Neural cell (in vitro differentiated cells): ENCODE measurements at regions not wholly inside any gene's neighbourhood (a gene's known extent, or its start where the extent isn't known, plus 50 kb on each side); places are given as distances from the start of the nearest gene placed in this dataset.

Source experiments
- H2AFZ ChIP-seq: fragments of 200-600, 300-800 bp; sonication (generic), shearing (Covaris generic); 2 replicates; pipeline ENCODE4 v1.6.0; 2014; ENCODE audit warnings: low read depth, mild to moderate bottlenecking, antibody characterized with exemption, low read length, moderate library complexity
- H3F3A ChIP-seq: fragments of 200-600 bp; shearing (Covaris generic); 2 replicates; pipeline ENCODE4 v1.6.1; 2016; ENCODE audit warnings: mild to moderate bottlenecking, moderate library complexity, mixed read lengths, antibody characterized with exemption, low read length; ENCODE audit not compliant: insufficient read depth, poor library complexity, severe bottlenecking
- H3K27ac ChIP-seq: fragments of 200-600, 300-800 bp; sonication (generic), shearing (Covaris generic); 2 replicates; pipeline ENCODE4 v1.5.1; 2014; ENCODE audit warnings: mild to moderate bottlenecking, low read length, moderate library complexity
- H3K27me3 ChIP-seq: fragments of 300-800, 200-600 bp; sonication (generic), shearing (Covaris generic); 2 replicates; pipeline ENCODE4 v1.6.0; 2014; ENCODE audit warnings: mild to moderate bottlenecking, low read depth, low read length, moderate library complexity; ENCODE audit not compliant: insufficient read depth
- H3K36me3 ChIP-seq: fragments of 300-800, 200-600 bp; sonication (generic), shearing (Covaris generic); 2 replicates; pipeline ENCODE4 v1.5.1; 2014; ENCODE audit warnings: mild to moderate bottlenecking, antibody characterized with exemption, low read length, moderate library complexity; ENCODE audit not compliant: insufficient read depth
- H3K4me2 ChIP-seq: fragments of 300-800, 200-600 bp; sonication (generic), shearing (Covaris generic); 2 replicates; pipeline ENCODE4 v1.6.0; 2014; ENCODE audit warnings: mild to moderate bottlenecking, low read length
- H3K4me3 ChIP-seq: fragments of 300-800, 200-600 bp; sonication (generic), shearing (Covaris generic); 2 replicates; pipeline ENCODE4 v1.5.1; 2014; ENCODE audit warnings: mild to moderate bottlenecking, low read length, moderate library complexity
- H3K79me2 ChIP-seq: fragments of 200-600 bp; shearing (Covaris generic); replicated peaks from 2 replicates; pipeline ENCODE4 v1.6.0; 2014; ENCODE audit warnings: mild to moderate bottlenecking, low read length, moderate library complexity; ENCODE audit not compliant: insufficient read depth
- H3K9ac ChIP-seq: fragments of 300-800, 200-600 bp; sonication (generic), shearing (Covaris generic); 2 replicates; pipeline ENCODE4 v1.6.1; 2016; ENCODE audit warnings: mild to moderate bottlenecking, low read length, mixed read lengths
- H3K9me2 ChIP-seq: fragments of 200-600 bp; shearing (Covaris generic); 2 replicates; pipeline ENCODE4 v1.6.1; 2016; ENCODE audit warnings: mild to moderate bottlenecking, low read length, mixed read lengths; ENCODE audit not compliant: insufficient read depth
- H3K9me3 ChIP-seq: fragments of 200-600, 300-800 bp; sonication (generic), shearing (Covaris generic); 2 replicates; pipeline ENCODE4 v1.6.1; 2016; ENCODE audit warnings: mild to moderate bottlenecking, mixed run types, low read length, moderate library complexity, mixed read lengths
- H4K20me1 ChIP-seq: fragments of 200-600 bp; shearing (Covaris generic); 2 replicates; pipeline ENCODE4 v1.6.1; 2016; ENCODE audit warnings: mild to moderate bottlenecking, mixed run types; ENCODE audit not compliant: insufficient read depth
- EP300 ChIP-seq: fragments of 450-650 bp; conservative IDR thresholded peaks from 2 replicates; pipeline ENCODE4 v1.6.1; 2014; ENCODE audit warnings: antibody characterized with exemption, mild to moderate bottlenecking, moderate library complexity; ENCODE audit not compliant: poor library complexity, severe bottlenecking
- EZH2 ChIP-seq: fragments of 200-600, 300-800 bp; shearing (Covaris generic), sonication (generic); IDR thresholded peaks from 2 replicates; pipeline ENCODE4 v1.6.1; 2014; ENCODE audit warnings: antibody characterized with exemption, low read length, borderline replicate concordance, mild to moderate bottlenecking; ENCODE audit not compliant: insufficient read depth, poor library complexity, severe bottlenecking
- MXI1 ChIP-seq: fragments of 450-650 bp; conservative IDR thresholded peaks from 2 replicates; pipeline ENCODE4 v1.6.1; 2014; ENCODE audit warnings: antibody characterized with exemption, mild to moderate bottlenecking; ENCODE audit not compliant: poor library complexity, severe bottlenecking
- POLR2AphosphoS5 ChIP-seq: IDR thresholded peaks from 2 replicates; pipeline ENCODE4 v1.6.1; 2012
- RAD21 ChIP-seq: fragments of 450-650 bp; conservative IDR thresholded peaks from 2 replicates; pipeline ENCODE4 v1.6.1; 2014; ENCODE audit warnings: antibody characterized with exemption, mild to moderate bottlenecking, moderate library complexity
- SMC3 ChIP-seq: fragments of 450-650 bp; conservative IDR thresholded peaks from 2 replicates; pipeline ENCODE4 v1.6.1; 2014; ENCODE audit warnings: antibody characterized with exemption, mild to moderate bottlenecking, moderate library complexity; ENCODE audit not compliant: poor library complexity
- TAF1 ChIP-seq: IDR thresholded peaks from 2 replicates; pipeline ENCODE4 v1.6.1; 2012; ENCODE audit warnings: low read depth
- TF ChIP-seq, protein P1 (sequence below): fragments of 450-650 bp; IDR thresholded peaks from 2 replicates; pipeline ENCODE4 v1.5.1; 2014; ENCODE audit warnings: antibody characterized with exemption, mild to moderate bottlenecking, moderate library complexity; ENCODE audit not compliant: poor library complexity, severe bottlenecking
- TF ChIP-seq, protein P2 (sequence below): IDR thresholded peaks from 2 replicates; pipeline ENCODE4 v1.6.1; 2012; ENCODE audit warnings: borderline replicate concordance

DNA sequence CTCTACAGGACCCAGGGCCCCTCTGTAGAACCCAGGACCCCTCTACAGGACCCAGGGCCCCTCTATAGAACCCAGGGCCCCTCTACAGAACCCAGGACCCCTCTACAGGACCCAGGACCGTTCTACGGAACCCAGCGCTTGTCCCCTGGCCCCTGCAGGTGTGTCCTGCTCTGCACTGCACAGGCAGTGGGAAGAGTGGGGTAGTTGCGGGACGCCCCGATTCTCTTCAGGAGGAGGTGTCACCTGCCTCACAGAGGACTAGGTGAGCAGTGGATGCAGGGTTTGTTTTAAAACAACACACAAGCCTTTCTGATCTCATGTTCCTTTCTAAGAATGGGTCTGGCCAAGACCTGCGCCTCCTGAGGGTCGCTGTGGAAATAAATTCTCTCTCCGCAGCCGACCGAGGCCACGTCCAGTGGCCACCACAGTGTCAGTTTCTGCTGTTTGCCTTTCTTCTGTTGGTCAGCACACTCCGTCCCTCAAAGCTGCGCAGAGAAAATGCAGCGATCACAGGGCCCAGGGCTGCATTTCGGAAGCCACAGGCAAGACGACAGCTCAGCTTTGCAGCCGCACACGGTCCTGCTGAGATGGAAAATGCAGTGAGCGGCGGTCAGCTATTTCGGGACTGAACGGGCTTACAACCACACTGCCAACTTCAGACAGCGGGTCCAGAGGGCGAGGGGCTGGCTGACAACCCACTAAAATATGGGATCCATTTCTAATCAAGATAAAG is 135.2 kb downstream of the DLL1 start:
- Histone ChIP-seq H3K79me2 (no peaks in the 10 kb centered on the region), H3K4me2 (no peak overlapping the region), H3K36me3 (no peaks in the 10 kb centered on the region), H3F3A (no peaks in the 10 kb centered on the region), H2AFZ (no peak overlapping the region), H3K27ac (no peak overlapping the region), H3K27me3 (no peaks in the 10 kb centered on the region), H3K9me3 (no peaks in the 10 kb centered on the region), H3K9me2 (no peaks in the 10 kb centered on the region), H4K20me1 (no peaks in the 10 kb centered on the region), H3K9ac (no peak overlapping the region), H3K4me3 (no peak overlapping the region)
- TF ChIP-seq EZH2 (no peak), SMC3 (no peak), POLR2AphosphoS5 (no peak), RAD21 (no peak), TAF1 (no peak), EP300 (no peak), MXI1 (no peak)
- TF ChIP-seq, protein P1, sequence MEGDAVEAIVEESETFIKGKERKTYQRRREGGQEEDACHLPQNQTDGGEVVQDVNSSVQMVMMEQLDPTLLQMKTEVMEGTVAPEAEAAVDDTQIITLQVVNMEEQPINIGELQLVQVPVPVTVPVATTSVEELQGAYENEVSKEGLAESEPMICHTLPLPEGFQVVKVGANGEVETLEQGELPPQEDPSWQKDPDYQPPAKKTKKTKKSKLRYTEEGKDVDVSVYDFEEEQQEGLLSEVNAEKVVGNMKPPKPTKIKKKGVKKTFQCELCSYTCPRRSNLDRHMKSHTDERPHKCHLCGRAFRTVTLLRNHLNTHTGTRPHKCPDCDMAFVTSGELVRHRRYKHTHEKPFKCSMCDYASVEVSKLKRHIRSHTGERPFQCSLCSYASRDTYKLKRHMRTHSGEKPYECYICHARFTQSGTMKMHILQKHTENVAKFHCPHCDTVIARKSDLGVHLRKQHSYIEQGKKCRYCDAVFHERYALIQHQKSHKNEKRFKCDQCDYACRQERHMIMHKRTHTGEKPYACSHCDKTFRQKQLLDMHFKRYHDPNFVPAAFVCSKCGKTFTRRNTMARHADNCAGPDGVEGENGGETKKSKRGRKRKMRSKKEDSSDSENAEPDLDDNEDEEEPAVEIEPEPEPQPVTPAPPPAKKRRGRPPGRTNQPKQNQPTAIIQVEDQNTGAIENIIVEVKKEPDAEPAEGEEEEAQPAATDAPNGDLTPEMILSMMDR = no peak
- TF ChIP-seq, protein P2, sequence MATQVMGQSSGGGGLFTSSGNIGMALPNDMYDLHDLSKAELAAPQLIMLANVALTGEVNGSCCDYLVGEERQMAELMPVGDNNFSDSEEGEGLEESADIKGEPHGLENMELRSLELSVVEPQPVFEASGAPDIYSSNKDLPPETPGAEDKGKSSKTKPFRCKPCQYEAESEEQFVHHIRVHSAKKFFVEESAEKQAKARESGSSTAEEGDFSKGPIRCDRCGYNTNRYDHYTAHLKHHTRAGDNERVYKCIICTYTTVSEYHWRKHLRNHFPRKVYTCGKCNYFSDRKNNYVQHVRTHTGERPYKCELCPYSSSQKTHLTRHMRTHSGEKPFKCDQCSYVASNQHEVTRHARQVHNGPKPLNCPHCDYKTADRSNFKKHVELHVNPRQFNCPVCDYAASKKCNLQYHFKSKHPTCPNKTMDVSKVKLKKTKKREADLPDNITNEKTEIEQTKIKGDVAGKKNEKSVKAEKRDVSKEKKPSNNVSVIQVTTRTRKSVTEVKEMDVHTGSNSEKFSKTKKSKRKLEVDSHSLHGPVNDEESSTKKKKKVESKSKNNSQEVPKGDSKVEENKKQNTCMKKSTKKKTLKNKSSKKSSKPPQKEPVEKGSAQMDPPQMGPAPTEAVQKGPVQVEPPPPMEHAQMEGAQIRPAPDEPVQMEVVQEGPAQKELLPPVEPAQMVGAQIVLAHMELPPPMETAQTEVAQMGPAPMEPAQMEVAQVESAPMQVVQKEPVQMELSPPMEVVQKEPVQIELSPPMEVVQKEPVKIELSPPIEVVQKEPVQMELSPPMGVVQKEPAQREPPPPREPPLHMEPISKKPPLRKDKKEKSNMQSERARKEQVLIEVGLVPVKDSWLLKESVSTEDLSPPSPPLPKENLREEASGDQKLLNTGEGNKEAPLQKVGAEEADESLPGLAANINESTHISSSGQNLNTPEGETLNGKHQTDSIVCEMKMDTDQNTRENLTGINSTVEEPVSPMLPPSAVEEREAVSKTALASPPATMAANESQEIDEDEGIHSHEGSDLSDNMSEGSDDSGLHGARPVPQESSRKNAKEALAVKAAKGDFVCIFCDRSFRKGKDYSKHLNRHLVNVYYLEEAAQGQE = no peak

DNA sequence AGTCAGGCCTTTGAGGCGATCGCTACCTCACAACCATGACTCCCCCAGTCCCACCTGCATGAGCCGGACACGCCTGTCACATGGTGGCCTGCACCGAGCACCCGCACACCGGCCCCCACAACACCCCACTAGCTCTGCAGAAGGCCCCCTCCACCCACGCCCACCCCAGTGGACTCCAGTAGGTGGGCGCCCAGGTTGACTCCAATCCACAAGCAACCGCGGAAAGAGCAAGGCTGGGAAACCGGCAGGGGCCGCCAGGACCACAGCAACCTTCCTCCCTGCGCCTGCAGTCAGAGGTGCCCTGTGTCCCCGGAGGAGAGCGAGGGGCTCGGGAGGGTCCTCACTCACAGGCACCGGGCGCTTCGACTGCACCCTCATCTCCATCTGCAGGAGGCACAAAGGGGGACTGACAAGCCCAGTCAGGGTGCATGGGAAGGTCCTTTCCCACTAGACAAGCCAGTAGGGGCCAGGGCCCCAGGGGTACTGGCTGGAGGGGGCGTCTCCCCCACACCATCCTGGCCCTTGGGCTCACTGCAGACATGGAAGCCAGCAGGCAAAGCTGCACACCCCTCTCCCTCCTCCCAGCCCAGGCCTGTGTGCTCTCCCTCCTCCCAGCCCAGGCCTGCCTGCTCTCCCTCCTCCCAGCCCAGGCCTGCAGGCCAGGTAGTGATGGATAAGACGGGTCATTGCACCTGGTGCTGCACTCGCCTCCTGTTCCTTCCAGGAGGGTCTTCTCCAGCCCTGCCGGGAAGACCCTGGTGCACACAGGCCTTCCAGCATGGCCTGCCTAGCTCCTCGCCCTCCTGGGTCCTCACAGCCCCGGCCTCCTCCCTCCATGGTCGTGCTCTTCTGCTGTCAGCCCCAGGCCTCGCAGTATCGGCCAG is 137.2 kb downstream of the DLL1 start:
- Histone ChIP-seq H3K4me2 (no peak overlapping the region), H3K9me2 (no peaks in the 10 kb centered on the region), H4K20me1 (no peaks in the 10 kb centered on the region), H3K27me3 (no peaks in the 10 kb centered on the region), H3K9ac (no peak overlapping the region), H3K36me3 (no peaks in the 10 kb centered on the region), H3K9me3 (no peaks in the 10 kb centered on the region), H3K4me3 (no peak overlapping the region), H3K27ac (no peak overlapping the region), H3F3A (no peaks in the 10 kb centered on the region), H2AFZ (no peak overlapping the region), H3K79me2 (no peaks in the 10 kb centered on the region)
- no peak for TF ChIP-seq EP300
- TF ChIP-seq, protein P1 = no peak
- TF ChIP-seq RAD21 = no peak
- no peak for TF ChIP-seq SMC3
- no peak for TF ChIP-seq POLR2AphosphoS5
- no peak for TF ChIP-seq MXI1
- TF ChIP-seq TAF1 = no peak
